Mucosa of descending colon (tissue), 3 donors: ENCODE measurements at regions not wholly inside any gene's neighbourhood (a gene's known extent, or its start where the extent isn't known, plus 50 kb on each side); places are given as distances from the start of the nearest gene placed in this dataset.
"Not testable (repeated sequence)": the region's sequence is repeated elsewhere in the genome, so short reads cannot be mapped to it uniquely, and the experiment has no call there.

Source experiments
- ATAC-seq: fragments of 200-7000 bp; cut with Tn5 transposase; one replicate; pipeline ENCODE4 v1.9.1; 2020; ENCODE audit warnings: mild to moderate bottlenecking, moderate library complexity
- DNase-seq, 3 donors: peaks; one replicate each; pipeline ENCODE4 v3.0.0-alpha.2; 2020
- H3K36me3 ChIP-seq: fragments of 200-600 bp; one replicate; pipeline ENCODE4 v1.8.0; 2021; ENCODE audit warnings: low read depth, mild to moderate bottlenecking
- H3K4me1 ChIP-seq: fragments of 200-600 bp; one replicate; pipeline ENCODE4 v1.8.0; 2021; ENCODE audit warnings: low read depth, mild to moderate bottlenecking
- H3K4me3 ChIP-seq: fragments of 200-600 bp; one replicate; pipeline ENCODE4 v1.8.0; 2021; ENCODE audit warnings: mild to moderate bottlenecking
- H3K9me3 ChIP-seq: fragments of 200-600 bp; one replicate; pipeline ENCODE4 v1.8.0; 2021; ENCODE audit warnings: mild to moderate bottlenecking
- CTCF ChIP-seq: fragments of 200-600 bp; IDR thresholded peaks from one replicate; pipeline ENCODE4 v1.8.0; 2022; ENCODE audit warnings: antibody characterized with exemption, mild to moderate bottlenecking
- intact Hi-C, 2 donors: fragments of 100-400 bp; cut with DNase I in 1 of 2; cut with micrococcal nuclease in 1 of 2; formaldehyde crosslinking; loops; one replicate each; pipeline versions ENCODE4 v1.11.0 to v1.11.1; 2022; cut with DNase I, micrococcal nuclease
- donor health status: DM: no; HTN: no; CAD: no; lungs with moderate emphysema.
- donor health status: DM: no; HTN: no; CAD: no.
- donor health status: DM: no; HTN: yes; CAD: no.

- ATAC-seq (no peak), DNase-seq (no peak)
- Histone ChIP-seq H3K4me3 (no peak overlapping the region), H3K9me3 (no peaks in the 10 kb centered on the region), H3K36me3 (no peaks in the 10 kb centered on the region), H3K4me1 (no peaks in the 10 kb centered on the region)
- TF ChIP-seq CTCF: no peak
- intact Hi-C loops: no loop called here
These were observed 524.6 kb upstream of the ARPP21 start for GRCh38 chr3:35114686-35115085.

- DNase-seq (no peak), ATAC-seq (no peak)
- intact Hi-C loops: no loop called here
- H3K4me1 ChIP-seq: no peaks in the 10 kb centered on the region
- H3K9me3 ChIP-seq: no peaks in the 10 kb centered on the region
- no peak overlapping the region for H3K4me3 ChIP-seq
- no peak for TF ChIP-seq CTCF
- no peaks in the 10 kb centered on the region for H3K36me3 ChIP-seq
These were observed 519.3 kb upstream of the ARPP21 start for GRCh38 chr3:35120026-35120425.

GRCh38 chr3:35137612-35138011 is 501.7 kb upstream of the ARPP21 start:
- no peaks in the 10 kb centered on the region for H3K36me3 ChIP-seq
- TF ChIP-seq CTCF: no peak
- no peaks in the 10 kb centered on the region for H3K4me1 ChIP-seq
- ATAC-seq (no peak), DNase-seq (no peak)
- intact Hi-C loops: no loop called here
- no peaks in the 10 kb centered on the region for H3K9me3 ChIP-seq
- H3K4me3 ChIP-seq: no peak overlapping the region

GRCh38 chr3:35141406-35141805 is 497.9 kb upstream of the ARPP21 start:
- intact Hi-C loops: no loop called here
- ATAC-seq: no peak

GRCh38 chr3:35144011-35144410 is 495.3 kb upstream of the ARPP21 start:
- Histone ChIP-seq H3K36me3 (no peaks in the 10 kb centered on the region), H3K9me3 (no peaks in the 10 kb centered on the region), H3K4me3 (no peak overlapping the region), H3K4me1 (no peaks in the 10 kb centered on the region)
- intact Hi-C loops: no loop called here
- TF ChIP-seq CTCF: no peak
- no peak for DNase-seq
- ATAC-seq: no peak

More at GRCh38 chr3:35141406-35141805, 497.9 kb upstream of the ARPP21 start:
- Histone ChIP-seq H3K9me3 (no peaks in the 10 kb centered on the region), H3K4me1 (no peaks in the 10 kb centered on the region), H3K4me3 (no peak overlapping the region), H3K36me3 (no peaks in the 10 kb centered on the region)
- no peak for TF ChIP-seq CTCF
- no peak for DNase-seq

- H3K36me3 ChIP-seq, H3K4me3 ChIP-seq, ATAC-seq, H3K9me3 ChIP-seq, H3K4me1 ChIP-seq, intact Hi-C loops, DNase-seq: not testable (repeated sequence)
These were observed 492.9 kb upstream of the ARPP21 start for GRCh38 chr3:35146256-35147035.
